Right lobe of liver (tissue), 4 donors: ENCODE measurements at regions not wholly inside any gene's neighbourhood (a gene's known extent, or its start where the extent isn't known, plus 50 kb on each side); places are given as distances from the start of the nearest gene placed in this dataset.

Source experiments
- CTCF ChIP-seq, 4 donors: fragments of 200-600 bp in 3 of 4; fragments of 450-650 bp in 1 of 4; IDR thresholded peaks; one replicate each; pipeline versions ENCODE4 v1.5.1 to v1.8.0; 2016 to 2022; ENCODE audit warnings: antibody characterized with exemption in 4 of 4, mild to moderate bottlenecking in 2 of 4
- POLR2A ChIP-seq: fragments of 450-650 bp; IDR thresholded peaks from one replicate; pipeline ENCODE4 v1.6.1; 2017; ENCODE audit warnings: antibody characterized with exemption, mild to moderate bottlenecking
- donor health status: DM: no; HTN: no; CAD: no.
- donor health status: DM: no; HTN: no; CAD: no.
- donor health status: DM: no; HTN: yes; CAD: no.

GRCh38 chr4:141565379-141566089 lies 70.8 kb upstream of the IL15 start:
- no peak for TF ChIP-seq CTCF (IDR thresholded peaks at IDR 0.05)
- TF ChIP-seq POLR2A, result no peak
